ENCODE measurements at regions not wholly inside any gene's neighbourhood (a gene's known extent, or its start where the extent isn't known, plus 50 kb on each side); places are given as distances from the start of the nearest gene placed in this dataset.

DNA sequence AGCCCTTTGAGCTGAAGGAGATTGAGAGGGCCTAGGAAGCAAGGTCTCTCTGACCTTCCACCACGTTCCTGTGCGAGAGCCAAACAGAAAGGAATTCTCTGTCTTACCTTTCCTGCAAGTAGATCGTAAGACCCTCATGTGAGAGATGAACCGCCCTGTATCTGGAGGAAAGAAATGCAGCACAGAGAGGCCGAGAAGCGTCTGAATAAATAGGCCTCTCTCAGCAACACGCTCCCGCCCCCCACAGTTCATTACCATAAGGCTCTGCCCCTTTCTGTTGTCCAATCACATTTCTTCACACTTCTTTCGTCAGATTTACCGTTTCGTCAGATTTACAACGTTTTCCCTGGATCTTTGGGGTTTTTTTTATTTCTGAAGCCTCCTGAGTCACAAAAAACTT lies 90.3 kb downstream of the BLID start:
- peaks cover 84% of the 10 kb centered on the region for H3F3A ChIP-seq (ENCODE audit: insufficient read depth)
- no peaks in the 10 kb centered on the region for H3K27me3 ChIP-seq (replicated peaks; ENCODE audit: insufficient read depth)
- H3K36me3 ChIP-seq (ENCODE audit: low read depth), result peaks cover 41% of the 10 kb centered on the region; the same call in 1 of the 2 replicates
- H3K9me3 ChIP-seq (ENCODE audit: low read depth), result no peaks in the 10 kb centered on the region
- H3K4me1 ChIP-seq (ENCODE audit: insufficient read depth), result peaks cover 23% of the 10 kb centered on the region; the same call in 1 of the 2 replicates
- no peak overlapping the region for H3K27ac ChIP-seq
- no peaks in the 10 kb centered on the region for H3K79me2 ChIP-seq (ENCODE audit: insufficient read depth)
- H4K20me1 ChIP-seq (ENCODE audit: insufficient read depth), result no peaks in the 10 kb centered on the region
- DNase-seq, result no peak
- TF ChIP-seq EZH2phosphoT487 (IDR thresholded peaks at IDR 0.05; ENCODE audit: insufficient read depth, low read depth) (no peak), EZH2 (IDR thresholded peaks at IDR 0.05; ENCODE audit: insufficient read depth, poor library complexity, severe bottlenecking) (no peak)
- H3K9ac ChIP-seq, result no peak overlapping the region
- no peak overlapping the region for H2AFZ ChIP-seq
- H3K4me3 ChIP-seq, result no peak overlapping the region
- no peaks in the 10 kb centered on the region for H3K9me2 ChIP-seq (ENCODE audit: insufficient read depth)
- WGBS, 2 experiments (ENCODE audit: low coverage in 1 of 2, low lambda C conversion rate in 2 of 2, missing lambda C conversion rate in 2 of 2), result 96 to 97% methylated on average over 12 of the region's 12 CpGs
- no peak overlapping the region for H3K4me2 ChIP-seq (ENCODE audit: unreplicated experiment)
- in situ Hi-C loops (cut with MboI), result loop anchor here (10.0 kb wide), 1 partner anchor 179 kb away; no protein-coding TSS in a partner anchor

DNA sequence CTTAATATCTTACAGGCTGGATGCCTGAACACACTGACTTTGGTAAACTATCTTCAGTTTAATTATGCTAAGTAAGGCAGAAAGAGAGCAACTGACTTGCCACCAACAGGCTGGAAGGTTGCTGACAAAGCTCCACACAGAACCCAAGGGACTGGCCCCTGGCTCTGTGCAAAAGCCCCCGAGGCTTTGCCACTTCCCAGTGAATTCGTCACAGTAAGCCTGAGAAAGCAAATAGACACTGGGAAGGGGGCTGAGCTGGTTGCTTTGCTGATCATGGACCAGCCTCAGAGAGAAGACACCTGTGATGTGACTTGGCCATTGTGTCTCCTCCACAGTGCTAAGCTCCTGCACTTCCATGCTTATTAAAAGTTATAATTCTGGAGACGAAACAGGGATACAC lies 91.7 kb downstream of the BLID start:
- no peaks in the 10 kb centered on the region for H4K20me1 ChIP-seq (ENCODE audit: insufficient read depth)
- H3K36me3 ChIP-seq (ENCODE audit: low read depth), result peaks cover 26% of the 10 kb centered on the region; the same call in 1 of the 2 replicates
- H3K9me3 ChIP-seq (ENCODE audit: low read depth), result no peaks in the 10 kb centered on the region
- H3K27me3 ChIP-seq (replicated peaks; ENCODE audit: insufficient read depth), result no peaks in the 10 kb centered on the region
- H3K9ac ChIP-seq, result peak overlapping the region; percentile 39; the same call in 1 of the 2 replicates
- H3K4me2 ChIP-seq (ENCODE audit: unreplicated experiment), result peak overlapping the region; percentile 54
- in situ Hi-C loops (cut with MboI), result loop anchor here (10.0 kb wide), 1 partner anchor 181 kb away; no protein-coding TSS in a partner anchor
- peaks cover 23% of the 10 kb centered on the region; the same call in 1 of the 2 replicates for H3K4me1 ChIP-seq (ENCODE audit: insufficient read depth)
- WGBS, 2 experiments (ENCODE audit: low coverage in 1 of 2, low lambda C conversion rate in 2 of 2, missing lambda C conversion rate in 2 of 2), result 65 to 72% methylated on average over 3 of the region's 3 CpGs
- no peaks in the 10 kb centered on the region for H3K79me2 ChIP-seq (ENCODE audit: insufficient read depth)
- no peaks in the 10 kb centered on the region for H3K9me2 ChIP-seq (ENCODE audit: insufficient read depth)
- peak overlapping the region; percentile 49 for H3K27ac ChIP-seq
- H2AFZ ChIP-seq, result peak overlapping the region; percentile 73; the same call in 1 of the 2 replicates
- TF ChIP-seq EZH2phosphoT487 (IDR thresholded peaks at IDR 0.05; ENCODE audit: insufficient read depth, low read depth), result no peak
- TF ChIP-seq EZH2 (IDR thresholded peaks at IDR 0.05; ENCODE audit: insufficient read depth, poor library complexity, severe bottlenecking), result no peak
- H3F3A ChIP-seq (ENCODE audit: insufficient read depth), result peaks cover 86% of the 10 kb centered on the region
- no peak for DNase-seq
- peak overlapping the region; percentile 28; the same call in 1 of the 2 replicates for H3K4me3 ChIP-seq

DNA sequence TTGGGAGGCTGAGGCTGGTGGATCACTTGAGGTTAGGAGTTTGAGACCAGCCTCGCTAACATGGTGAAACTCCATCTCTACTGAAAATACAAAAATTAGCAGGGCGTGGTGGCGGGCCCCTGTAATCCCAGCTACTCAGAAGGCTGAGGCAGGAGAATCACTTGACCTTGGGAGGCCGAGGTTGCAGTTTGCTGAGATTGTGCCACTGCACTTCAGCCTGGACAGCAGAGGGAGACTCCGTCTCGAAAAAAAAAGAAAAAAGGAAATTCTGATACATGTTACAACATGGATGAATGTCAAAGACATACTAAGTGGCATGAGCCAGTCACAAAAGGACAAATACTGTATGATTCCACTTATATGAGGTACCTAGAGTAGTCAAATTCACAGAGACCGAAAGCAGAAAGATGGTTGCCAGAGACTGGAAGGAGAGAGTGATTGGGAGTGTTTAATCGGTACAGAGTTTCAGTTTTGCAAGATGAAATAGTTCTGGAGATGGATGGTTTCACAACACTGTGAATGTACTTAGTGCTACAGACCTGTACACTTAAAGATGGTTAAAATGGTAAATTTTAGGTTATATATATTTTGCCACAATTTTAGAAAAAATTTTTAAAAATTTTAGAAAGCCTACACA lies 92.3 kb downstream of the BLID start:
- Histone ChIP-seq H3K79me2 (ENCODE audit: insufficient read depth) (no peaks in the 10 kb centered on the region), H3K4me2 (ENCODE audit: unreplicated experiment) (peak overlapping the region; percentile 54), H3K9ac (peak overlapping the region; percentile 39; the same call in 1 of the 2 replicates), H2AFZ (peak overlapping the region; percentile 73), H3K4me3 (peak overlapping the region; percentile 28; the same call in 1 of the 2 replicates), H3K9me2 (ENCODE audit: insufficient read depth) (no peaks in the 10 kb centered on the region), H3K9me3 (ENCODE audit: low read depth) (no peaks in the 10 kb centered on the region), H3K36me3 (ENCODE audit: low read depth) (peaks cover 23% of the 10 kb centered on the region; the same call in 1 of the 2 replicates), H4K20me1 (ENCODE audit: insufficient read depth) (no peaks in the 10 kb centered on the region), H3K27me3 (replicated peaks; ENCODE audit: insufficient read depth) (no peaks in the 10 kb centered on the region), H3K27ac (peak overlapping the region; percentile 49), H3F3A (ENCODE audit: insufficient read depth) (peaks cover 85% of the 10 kb centered on the region), H3K4me1 (ENCODE audit: insufficient read depth) (peaks cover 23% of the 10 kb centered on the region; the same call in 1 of the 2 replicates)
- peak; percentile 46 for DNase-seq
- in situ Hi-C loops (cut with MboI), result loop anchor here (10.0 kb wide), 1 partner anchor 181 kb away; no protein-coding TSS in a partner anchor
- WGBS, 2 experiments (ENCODE audit: low coverage in 1 of 2, low lambda C conversion rate in 2 of 2, missing lambda C conversion rate in 2 of 2), result 42 to 47% methylated on average over 8 of the region's 8 CpGs
- TF ChIP-seq EZH2phosphoT487 (IDR thresholded peaks at IDR 0.05; ENCODE audit: insufficient read depth, low read depth), result no peak
- no peak for TF ChIP-seq EZH2 (IDR thresholded peaks at IDR 0.05; ENCODE audit: insufficient read depth, poor library complexity, severe bottlenecking)

DNA sequence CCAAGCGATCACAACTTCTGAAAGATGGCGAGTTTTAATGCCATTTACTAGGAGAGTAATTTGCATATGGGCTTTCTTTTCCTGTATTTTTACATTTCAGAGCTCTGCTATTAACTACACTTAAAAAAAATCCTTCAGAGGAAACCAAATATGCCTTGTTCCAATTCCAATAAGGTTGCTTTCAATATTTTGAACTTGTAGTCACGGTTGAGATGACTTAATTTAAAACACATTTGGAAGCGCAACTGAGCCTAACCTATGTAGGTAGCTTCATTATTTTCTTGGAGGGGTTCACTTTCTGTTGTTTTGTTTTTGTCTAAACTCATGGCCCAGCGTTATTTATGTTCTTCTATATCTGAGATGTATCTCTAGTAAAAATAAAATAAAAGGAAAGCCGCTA lies 93.4 kb downstream of the BLID start:
- DNase-seq, result no peak
- Histone ChIP-seq H3K9ac (no peak overlapping the region), H3K9me3 (ENCODE audit: low read depth) (no peaks in the 10 kb centered on the region), H3K27ac (no peak overlapping the region), H3K4me3 (no peak overlapping the region), H3K4me2 (ENCODE audit: unreplicated experiment) (no peak overlapping the region), H4K20me1 (ENCODE audit: insufficient read depth) (no peaks in the 10 kb centered on the region), H3K4me1 (ENCODE audit: insufficient read depth) (0 out of 2 replicates have a peak, but pooled peaks cover 19% of the 10 kb centered on the region), H2AFZ (no peak overlapping the region), H3K9me2 (ENCODE audit: insufficient read depth) (no peaks in the 10 kb centered on the region), H3F3A (ENCODE audit: insufficient read depth) (peaks cover 76% of the 10 kb centered on the region), H3K79me2 (ENCODE audit: insufficient read depth) (no peaks in the 10 kb centered on the region), H3K36me3 (ENCODE audit: low read depth) (peaks cover 13% of the 10 kb centered on the region; the same call in 1 of the 2 replicates), H3K27me3 (replicated peaks; ENCODE audit: insufficient read depth) (no peaks in the 10 kb centered on the region)
- in situ Hi-C loops (cut with MboI), result loop anchor here (10.0 kb wide), 1 partner anchor 182 kb away; no protein-coding TSS in a partner anchor
- no peak for TF ChIP-seq EZH2phosphoT487 (IDR thresholded peaks at IDR 0.05; ENCODE audit: insufficient read depth, low read depth)
- WGBS, 2 experiments (ENCODE audit: low coverage in 1 of 2, low lambda C conversion rate in 2 of 2, missing lambda C conversion rate in 2 of 2), result 80% methylated on average over 6 of the region's 6 CpGs

All from GM23248 (cell line).